Transverse colon (tissue), 3 donors: ENCODE measurements at regions not wholly inside any gene's neighbourhood (a gene's known extent, or its start where the extent isn't known, plus 50 kb on each side); places are given as distances from the start of the nearest gene placed in this dataset.

Source experiments
- CTCF ChIP-seq, 5 experiments: fragments of 200-600 bp in 3 of 5; fragments of 450-650 bp in 2 of 5; sonication (generic) in 3 of 5; IDR thresholded peaks; 1 replicate in 2 of 5; 2 replicates in 3 of 5; pipeline ENCODE4 v1.5.1; 2016 to 2017; ENCODE audit warnings: antibody characterized with exemption in 5 of 5, inconsistent platforms in 3 of 5, mild to moderate bottlenecking in 2 of 5, moderate library complexity in 1 of 5
- POLR2A ChIP-seq: fragments of 450-650 bp; IDR thresholded peaks from one replicate; pipeline ENCODE4 v1.6.1; 2016; ENCODE audit warnings: antibody characterized with exemption, mild to moderate bottlenecking, moderate library complexity

- TF ChIP-seq POLR2A (no peak), CTCF (IDR thresholded peaks at IDR 0.05) (no peak)
Observed at GRCh38 chr10:78938695-78939672, 129.8 kb upstream of the ZMIZ1 start.
